ENCODE measurements at regions not wholly inside any gene's neighbourhood (a gene's known extent, or its start where the extent isn't known, plus 50 kb on each side); places are given as distances from the start of the nearest gene placed in this dataset.

- DNase-seq (ENCODE audit: low spot score) = no peak
- no peak for TF ChIP-seq CTCF (IDR thresholded peaks at IDR 0.05; ENCODE audit: extremely low read depth, insufficient read depth, missing control alignments)
- in situ Hi-C loops (cut with MboI; ENCODE audit: low pct_unique_long_range_greater_than_20kb, low sequenced_read_pairs, unreplicated experiment) = no loop called here
Observed at GRCh38 chr16:49054606-49055005, 227.0 kb downstream of the CBLN1 start.

GRCh38 chr16:49052846-49053245 is 228.8 kb downstream of the CBLN1 start:
- no peak for DNase-seq (ENCODE audit: low spot score)
- no peak for TF ChIP-seq CTCF (IDR thresholded peaks at IDR 0.05; ENCODE audit: extremely low read depth, insufficient read depth, missing control alignments)
- in situ Hi-C loops (cut with MboI; ENCODE audit: low pct_unique_long_range_greater_than_20kb, low sequenced_read_pairs, unreplicated experiment) = no loop called here

- TF ChIP-seq CTCF (IDR thresholded peaks at IDR 0.05; ENCODE audit: extremely low read depth, insufficient read depth, missing control alignments) = no peak
- in situ Hi-C loops (cut with MboI; ENCODE audit: low pct_unique_long_range_greater_than_20kb, low sequenced_read_pairs, unreplicated experiment) = no loop called here
- DNase-seq (ENCODE audit: low spot score) = no peak
Observed at GRCh38 chr16:49051576-49051975, 230.1 kb downstream of the CBLN1 start.

- DNase-seq (ENCODE audit: low spot score) = no peak
- in situ Hi-C loops (cut with MboI; ENCODE audit: low pct_unique_long_range_greater_than_20kb, low sequenced_read_pairs, unreplicated experiment) = no loop called here
- TF ChIP-seq CTCF (IDR thresholded peaks at IDR 0.05; ENCODE audit: extremely low read depth, insufficient read depth, missing control alignments) = no peak
Observed at GRCh38 chr16:49050607-49051006, 231.0 kb downstream of the CBLN1 start.

GRCh38 chr16:49049644-49050043 is 232.0 kb downstream of the CBLN1 start:
- in situ Hi-C loops (cut with MboI; ENCODE audit: low pct_unique_long_range_greater_than_20kb, low sequenced_read_pairs, unreplicated experiment) = no loop called here
- DNase-seq (ENCODE audit: low spot score) = no peak
- TF ChIP-seq CTCF (IDR thresholded peaks at IDR 0.05; ENCODE audit: extremely low read depth, insufficient read depth, missing control alignments) = no peak

GRCh38 chr16:49049191-49049590 is 232.4 kb downstream of the CBLN1 start:
- no peak for TF ChIP-seq CTCF (IDR thresholded peaks at IDR 0.05; ENCODE audit: extremely low read depth, insufficient read depth, missing control alignments)
- in situ Hi-C loops (cut with MboI; ENCODE audit: low pct_unique_long_range_greater_than_20kb, low sequenced_read_pairs, unreplicated experiment) = no loop called here
- DNase-seq (ENCODE audit: low spot score) = no peak

GRCh38 chr16:49048557-49048956 is 233.1 kb downstream of the CBLN1 start:
- DNase-seq (ENCODE audit: low spot score) = no peak
- TF ChIP-seq CTCF (IDR thresholded peaks at IDR 0.05; ENCODE audit: extremely low read depth, insufficient read depth, missing control alignments) = no peak
- in situ Hi-C loops (cut with MboI; ENCODE audit: low pct_unique_long_range_greater_than_20kb, low sequenced_read_pairs, unreplicated experiment) = no loop called here
